Liver (tissue), 3 donors: ENCODE measurements at regions not wholly inside any gene's neighbourhood (a gene's known extent, or its start where the extent isn't known, plus 50 kb on each side); places are given as distances from the start of the nearest gene placed in this dataset.

Experiments
- ATF3 ChIP-seq: IDR thresholded peaks from 2 replicates; pipeline ENCODE4 v1.6.1; 2016; ENCODE audit warnings: antibody characterized with exemption
- CTCF ChIP-seq: fragments of 150-350 bp; IDR thresholded peaks from 2 replicates; pipeline ENCODE4 v1.5.1; 2017; ENCODE audit warnings: improper control_type of control experiment, low read depth, low read length; ENCODE audit not compliant: missing input control
- GABPA ChIP-seq, 2 donors: IDR thresholded peaks in 1 of 2; conservative IDR thresholded peaks in 1 of 2; 2 replicates each; pipeline ENCODE4 v1.6.1; 2016; ENCODE audit warnings: antibody characterized with exemption in 2 of 2, mild to moderate bottlenecking in 1 of 2, moderate library complexity in 1 of 2
- HNF4A ChIP-seq, 2 donors: conservative IDR thresholded peaks; 2 replicates each; pipeline ENCODE4 v1.6.1; 2016; ENCODE audit warnings: antibody characterized with exemption in 2 of 2, mild to moderate bottlenecking in 2 of 2
- JUND ChIP-seq, 2 donors: IDR thresholded peaks; 2 replicates each; pipeline ENCODE4 v1.6.1; 2016; ENCODE audit warnings: antibody characterized with exemption in 2 of 2
- MAX ChIP-seq: IDR thresholded peaks from 2 replicates; pipeline ENCODE4 v1.6.1; 2016; ENCODE audit warnings: antibody characterized with exemption
- RAD21 ChIP-seq, 2 donors: IDR thresholded peaks; 2 replicates each; pipeline ENCODE4 v1.6.1; 2016; ENCODE audit warnings: antibody characterized with exemption in 2 of 2, mild to moderate bottlenecking in 2 of 2
- REST ChIP-seq: IDR thresholded peaks from 2 replicates; pipeline ENCODE4 v1.6.1; 2016; ENCODE audit warnings: antibody characterized with exemption, mild to moderate bottlenecking
- SP1 ChIP-seq: IDR thresholded peaks from 2 replicates; pipeline ENCODE4 v1.6.1; 2018; ENCODE audit warnings: antibody characterized with exemption, mild to moderate bottlenecking
- TAF1 ChIP-seq: conservative IDR thresholded peaks from 2 replicates; pipeline ENCODE4 v1.6.1; 2016; ENCODE audit warnings: antibody characterized with exemption, mild to moderate bottlenecking
- YY1 ChIP-seq: IDR thresholded peaks from 2 replicates; pipeline ENCODE4 v1.6.1; 2016; ENCODE audit warnings: antibody characterized with exemption, mild to moderate bottlenecking
- TF ChIP-seq, protein P1 (sequence below): IDR thresholded peaks from 2 replicates; pipeline ENCODE4 v1.6.1; 2016; ENCODE audit warnings: antibody characterized with exemption
- donor health status: healthy.
- donor health status: healthy.

GRCh38 chr6:97440590-97441176, 157.7 kb upstream of the MMS22L start:
- no peak for TF ChIP-seq MAX
- no peak for TF ChIP-seq SP1
- peak; percentile 5 for TF ChIP-seq CTCF
- TF ChIP-seq TAF1, result no peak
- TF ChIP-seq, protein P1, sequence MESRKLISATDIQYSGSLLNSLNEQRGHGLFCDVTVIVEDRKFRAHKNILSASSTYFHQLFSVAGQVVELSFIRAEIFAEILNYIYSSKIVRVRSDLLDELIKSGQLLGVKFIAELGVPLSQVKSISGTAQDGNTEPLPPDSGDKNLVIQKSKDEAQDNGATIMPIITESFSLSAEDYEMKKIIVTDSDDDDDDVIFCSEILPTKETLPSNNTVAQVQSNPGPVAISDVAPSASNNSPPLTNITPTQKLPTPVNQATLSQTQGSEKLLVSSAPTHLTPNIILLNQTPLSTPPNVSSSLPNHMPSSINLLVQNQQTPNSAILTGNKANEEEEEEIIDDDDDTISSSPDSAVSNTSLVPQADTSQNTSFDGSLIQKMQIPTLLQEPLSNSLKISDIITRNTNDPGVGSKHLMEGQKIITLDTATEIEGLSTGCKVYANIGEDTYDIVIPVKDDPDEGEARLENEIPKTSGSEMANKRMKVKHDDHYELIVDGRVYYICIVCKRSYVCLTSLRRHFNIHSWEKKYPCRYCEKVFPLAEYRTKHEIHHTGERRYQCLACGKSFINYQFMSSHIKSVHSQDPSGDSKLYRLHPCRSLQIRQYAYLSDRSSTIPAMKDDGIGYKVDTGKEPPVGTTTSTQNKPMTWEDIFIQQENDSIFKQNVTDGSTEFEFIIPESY, result no peak
- TF ChIP-seq YY1, result no peak
- peak; percentile 29 to 39 for TF ChIP-seq RAD21 (IDR thresholded peaks at IDR 0.05)
- TF ChIP-seq GABPA (IDR thresholded peaks at IDR 0.05 in 1 of 2, conservative IDR thresholded peaks at IDR 0.05 in 1 of 2), result no peak
- peak in 1 of 2 donors; percentile 7 for TF ChIP-seq HNF4A (conservative IDR thresholded peaks at IDR 0.05)
- TF ChIP-seq JUND (IDR thresholded peaks at IDR 0.05), result no peak
- no peak for TF ChIP-seq ATF3
- no peak for TF ChIP-seq REST
